Activated CD4-positive, alpha-beta T cell treated with anti-CD3 and anti-CD28 coated beads, Interleukin-2, amount 50 U/mL, for 24 hours (primary cell): ENCODE measurements at regions not wholly inside any gene's neighbourhood (a gene's known extent, or its start where the extent isn't known, plus 50 kb on each side); places are given as distances from the start of the nearest gene placed in this dataset.

Source experiments
- DNase-seq, 2 donors: peaks; one replicate each; pipeline ENCODE4 v3.0.0-alpha.2; 2020; ENCODE audit warnings: low read depth in 1 of 2, low spot score in 1 of 2

GRCh38 chr9:90259311-90260246 is 383.0 kb downstream of the DIRAS2 start:
- DNase-seq = no peak

DNA sequence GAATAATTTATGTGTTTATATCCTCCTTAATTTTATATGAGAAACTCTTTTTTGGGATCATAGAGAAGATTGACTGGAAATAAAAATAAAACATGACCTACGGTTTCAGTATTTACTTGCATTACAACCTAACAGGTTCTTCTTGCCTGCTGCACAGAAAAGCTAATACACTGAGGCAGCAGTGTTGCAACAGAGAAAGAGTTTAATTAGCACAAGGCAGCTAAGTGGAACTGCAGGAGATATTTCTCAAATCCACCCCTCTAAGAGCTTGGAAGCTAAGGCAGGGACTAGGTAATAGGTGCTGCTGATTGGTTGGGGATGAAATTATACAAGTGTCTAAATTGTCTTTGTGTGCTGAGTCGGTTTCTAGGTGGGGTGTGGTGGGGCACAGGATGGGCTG is 380.9 kb downstream of the DIRAS2 start:
- DNase-seq = no peak

GRCh38 chr9:90268613-90269012 is 374.0 kb downstream of the DIRAS2 start:
- no peak for DNase-seq

DNA sequence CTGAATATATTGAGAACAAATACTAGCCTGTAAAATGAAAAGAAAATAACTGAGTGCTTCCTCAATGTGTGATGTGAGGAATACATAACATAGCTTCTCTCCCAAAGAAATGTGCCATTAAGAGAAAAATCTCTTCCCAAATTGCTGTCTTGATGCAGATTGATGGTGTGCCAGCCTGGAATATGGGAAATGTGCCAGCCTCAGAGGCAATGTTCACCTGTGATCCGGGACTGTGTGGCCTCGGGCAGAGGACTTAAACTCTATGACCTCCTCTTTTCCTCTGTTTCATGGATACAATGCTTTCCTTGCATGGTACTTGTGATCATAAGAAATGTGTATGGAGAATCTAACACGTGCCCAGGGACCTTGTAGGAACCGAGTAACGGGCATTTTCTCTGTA is 370.9 kb downstream of the DIRAS2 start:
- DNase-seq = no peak

GRCh38 chr9:90274725-90275124 is 367.9 kb downstream of the DIRAS2 start:
- no peak for DNase-seq

DNA sequence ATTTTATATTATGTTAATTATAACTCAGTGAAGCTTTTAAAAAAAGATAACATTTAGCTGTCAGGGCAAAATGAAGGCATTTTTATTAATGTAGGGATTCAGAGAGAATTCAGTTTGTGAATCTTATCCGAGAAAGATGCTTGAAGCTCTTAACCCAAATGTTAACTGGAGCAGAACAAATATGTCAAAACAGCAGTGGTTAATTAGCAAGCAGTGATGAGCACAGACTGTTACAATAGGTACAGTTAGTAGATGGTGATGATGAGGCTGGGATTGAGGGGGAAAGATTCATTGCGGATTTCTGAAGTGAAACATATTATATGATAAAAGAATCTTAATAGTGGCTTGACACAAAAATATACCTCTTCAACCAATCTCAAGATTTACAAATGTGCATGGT is 356.7 kb downstream of the DIRAS2 start:
- DNase-seq = no peak

DNA sequence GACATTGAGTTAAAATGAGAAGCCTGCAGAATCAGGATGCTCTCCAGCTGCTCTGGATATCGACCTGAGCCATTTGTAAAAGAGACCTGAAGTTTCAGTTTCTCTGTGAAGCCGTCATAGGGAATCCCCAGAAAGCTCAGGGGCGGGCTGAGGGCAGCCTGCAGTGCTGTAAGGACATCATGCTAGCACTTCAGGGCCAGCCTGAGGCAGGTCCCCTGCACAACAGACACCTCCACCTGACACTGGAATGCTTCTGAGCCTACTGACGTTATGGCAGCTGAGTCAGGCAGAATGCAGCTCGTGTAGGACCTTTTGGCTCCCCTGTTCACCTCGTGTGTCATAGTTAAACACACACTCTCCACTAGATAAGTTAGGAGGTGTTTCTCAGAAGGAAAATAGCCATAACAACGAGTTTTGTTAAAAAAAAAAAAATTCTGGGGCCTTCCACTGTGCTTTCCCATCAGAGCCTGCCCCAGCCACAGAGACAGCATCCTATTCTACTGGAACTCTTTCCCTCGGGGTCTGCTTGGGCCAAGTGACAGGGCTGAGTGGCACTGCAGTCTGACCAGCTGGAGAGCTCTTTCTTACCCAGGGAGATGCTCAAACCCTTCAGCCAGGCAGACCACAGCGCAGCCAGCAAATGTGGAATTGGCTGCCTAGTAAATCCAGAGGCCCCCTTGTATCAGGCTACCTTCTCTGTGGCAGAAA is 354.9 kb downstream of the DIRAS2 start:
- DNase-seq = no peak

DNA sequence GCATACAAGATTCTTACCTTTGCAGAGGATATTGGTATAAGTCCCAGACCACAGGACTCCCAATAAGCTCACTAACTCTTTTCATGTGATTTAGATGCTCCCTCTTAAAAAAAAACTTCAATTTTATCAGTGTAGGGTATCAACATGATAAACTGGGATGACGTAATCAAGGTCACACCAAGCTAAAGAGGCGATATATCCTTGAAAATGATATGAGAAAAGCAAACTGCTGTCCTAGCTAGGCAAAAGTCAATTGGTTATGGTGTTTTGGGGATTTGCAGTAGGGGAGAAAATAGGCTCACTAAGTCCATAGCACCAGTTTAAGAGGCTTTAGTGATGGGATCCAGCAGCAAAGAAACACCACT is 354.4 kb downstream of the DIRAS2 start:
- no peak for DNase-seq

DNA sequence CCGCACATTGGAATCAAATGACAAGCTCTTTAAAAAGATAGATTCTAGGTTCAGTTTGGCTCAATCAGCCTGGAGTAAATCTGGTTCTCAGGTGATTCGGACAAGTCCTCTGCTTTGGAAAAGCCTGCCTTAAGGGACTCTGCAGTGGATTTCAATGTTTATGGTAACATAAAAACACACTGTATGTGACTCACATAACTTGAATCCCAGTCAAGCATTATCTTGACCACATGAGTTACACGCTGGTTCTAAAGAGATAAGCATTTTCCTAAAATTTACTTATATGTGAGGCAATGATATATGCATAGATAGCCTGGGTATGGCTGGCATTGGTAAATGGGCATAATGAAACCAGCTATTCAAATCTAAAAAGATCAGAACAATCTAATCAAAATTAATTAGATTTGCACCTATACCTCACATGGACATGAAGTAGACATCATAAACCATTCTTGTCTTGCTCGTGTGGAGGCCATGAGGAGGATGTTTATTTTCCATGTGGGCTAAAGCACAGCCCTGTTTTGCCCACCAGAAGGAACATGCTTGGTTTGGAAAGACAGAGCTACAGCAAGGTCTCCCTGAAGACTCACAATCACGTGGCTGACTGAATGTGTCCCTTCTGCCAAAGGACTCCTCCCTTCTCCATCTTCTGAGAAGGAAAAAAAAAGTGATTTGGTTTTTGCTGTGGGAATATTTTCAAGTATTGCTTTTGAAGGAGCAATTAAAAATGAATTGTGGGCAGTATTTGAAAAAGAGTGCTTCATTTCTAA is 351.7 kb downstream of the DIRAS2 start:
- no peak for DNase-seq

- no peak for DNase-seq
Measured at GRCh38 chr9:90296539-90296938, 346.1 kb downstream of the DIRAS2 start.

GRCh38 chr9:90299968-90300367 is 342.7 kb downstream of the DIRAS2 start:
- DNase-seq = no peak

DNA sequence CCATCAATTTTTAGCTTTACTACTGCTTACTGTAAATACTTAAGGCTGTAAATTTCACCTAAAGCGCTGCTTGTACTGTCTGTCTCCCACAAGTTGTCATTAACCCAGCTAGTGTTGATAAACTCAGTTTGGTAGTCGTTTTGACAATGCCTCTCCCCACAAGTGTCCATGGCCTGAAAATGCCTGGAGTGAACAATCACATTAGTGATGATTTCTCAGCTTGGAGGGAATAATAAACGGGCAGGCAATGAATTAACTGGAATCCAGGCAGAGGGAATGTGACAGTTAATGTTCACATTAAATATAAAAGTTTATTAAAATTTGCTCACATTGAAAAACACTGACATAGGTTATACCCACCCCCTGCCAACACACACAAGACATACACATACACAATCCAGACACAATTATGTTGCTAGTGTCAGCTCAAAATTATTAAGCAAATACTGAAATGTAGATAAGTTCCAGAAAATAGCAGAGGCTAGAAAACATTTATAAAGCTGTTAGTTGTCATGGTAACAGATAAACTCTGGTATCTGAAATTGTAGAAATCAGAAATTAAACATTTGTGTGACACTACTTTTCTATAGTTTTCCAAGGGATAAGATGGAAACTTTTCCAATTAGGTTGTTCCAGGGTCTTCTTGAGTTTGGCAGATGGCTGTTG is 341.9 kb downstream of the DIRAS2 start:
- DNase-seq = no peak

DNA sequence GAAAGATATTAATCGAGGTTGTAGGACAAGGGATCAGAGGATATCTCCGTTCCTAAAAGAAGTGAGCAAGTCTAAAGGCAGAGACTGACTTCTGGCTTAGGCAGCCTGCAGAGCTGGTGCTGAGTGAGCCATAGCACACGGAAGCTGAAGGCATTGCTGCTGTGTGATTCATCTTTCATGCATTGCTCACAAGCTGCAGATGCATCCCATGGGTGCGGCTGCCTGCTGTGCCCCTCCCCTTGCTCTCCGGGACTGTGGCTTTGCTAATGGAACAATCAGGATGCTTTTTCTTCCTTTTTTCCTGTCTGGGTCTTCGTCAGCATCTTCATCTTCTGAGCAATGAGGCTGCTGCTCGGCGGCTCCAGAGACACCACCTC is 341.4 kb downstream of the DIRAS2 start:
- DNase-seq = no peak

GRCh38 chr9:90303655-90304054 is 339.0 kb downstream of the DIRAS2 start:
- no peak for DNase-seq

- no peak for DNase-seq
Measured at GRCh38 chr9:90306158-90306557, 336.5 kb downstream of the DIRAS2 start.

- DNase-seq = no peak
Measured at GRCh38 chr9:90307167-90307833, 335.3 kb downstream of the DIRAS2 start.

DNA sequence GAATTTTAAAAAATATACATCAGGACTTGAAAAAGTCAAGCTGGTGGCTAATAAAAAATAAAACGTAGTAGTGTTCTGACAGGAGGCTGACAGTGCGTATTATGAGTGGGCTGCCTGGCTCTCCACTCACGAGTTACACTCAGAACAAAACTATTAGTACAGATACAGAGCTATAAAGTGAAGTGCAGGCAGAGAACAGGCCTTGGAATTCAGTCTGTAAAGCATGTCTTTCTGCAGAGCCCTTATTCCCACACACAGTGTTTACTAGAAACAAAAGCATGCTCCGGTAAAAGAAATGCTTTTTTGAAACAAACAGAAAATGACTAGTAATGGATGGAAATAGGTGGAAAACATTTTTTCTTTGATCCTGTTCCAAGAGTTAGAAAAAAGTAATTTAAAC is 334.7 kb downstream of the DIRAS2 start:
- DNase-seq = no peak

DNA sequence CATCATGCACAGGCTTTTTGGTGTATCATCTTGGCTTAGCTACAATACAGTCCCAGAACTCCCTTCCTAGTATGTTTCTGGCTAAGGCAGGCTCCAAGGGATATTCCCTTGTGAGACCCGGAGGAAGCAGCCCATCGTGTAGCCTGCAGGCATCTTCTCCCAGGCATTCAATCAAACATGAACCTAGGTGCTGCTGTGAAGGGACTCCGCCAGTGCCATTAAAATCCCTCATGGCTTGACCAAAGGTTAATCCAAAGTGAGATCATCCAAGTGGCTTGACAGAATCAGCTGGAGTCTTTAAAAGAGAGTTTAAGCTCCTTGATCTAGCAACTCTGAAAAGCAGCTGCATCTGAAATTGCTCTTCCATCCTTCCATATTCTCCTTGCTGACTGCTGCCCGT is 333.9 kb downstream of the DIRAS2 start:
- DNase-seq = no peak

GRCh38 chr9:90309809-90310520 is 332.7 kb downstream of the DIRAS2 start:
- DNase-seq = no peak

- DNase-seq = no peak
Measured at GRCh38 chr9:90310521-90310876, 332.1 kb downstream of the DIRAS2 start.
